ENCODE measurements at regions not wholly inside any gene's neighbourhood (a gene's known extent, or its start where the extent isn't known, plus 50 kb on each side); places are given as distances from the start of the nearest gene placed in this dataset.

DNA sequence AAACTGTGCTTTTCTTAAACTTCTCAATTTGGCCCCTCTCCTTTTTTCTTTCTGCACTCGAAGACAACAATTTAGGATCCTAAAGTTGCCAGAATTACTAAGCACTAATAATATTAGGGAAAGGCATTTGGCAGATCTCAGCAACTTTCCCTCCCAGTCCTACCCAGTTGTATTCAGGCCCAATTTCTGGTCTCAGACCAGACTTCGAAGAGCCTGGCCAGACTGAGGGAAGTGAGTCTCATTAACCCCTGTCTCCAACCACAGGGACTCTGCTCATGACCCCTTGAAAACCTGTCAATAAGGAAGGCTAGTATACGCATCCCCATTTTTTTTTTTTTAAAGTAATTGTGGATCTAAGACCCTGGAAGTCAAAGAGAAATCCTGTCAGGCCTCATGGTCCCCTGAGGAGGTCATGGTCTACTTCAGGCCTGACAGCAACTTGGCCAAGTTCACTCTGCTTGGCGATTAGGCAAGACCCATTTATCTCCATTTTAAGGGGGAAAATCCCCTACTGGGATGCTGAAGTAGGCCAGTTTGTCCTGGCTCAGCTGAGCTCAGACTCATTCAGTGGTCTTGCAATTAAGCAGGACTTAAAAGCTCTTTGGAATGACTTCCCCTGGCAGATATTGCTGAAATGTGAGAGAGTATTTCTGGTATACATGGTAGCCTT is 521.0 kb downstream of the FUT8 start:
- Histone ChIP-seq H3K4me3 (no peak overlapping the region), H3K27ac (no peak overlapping the region), H3K9me3 (no peaks in the 10 kb centered on the region), H3K27me3 (replicated peaks; ENCODE audit: insufficient read depth) (no peaks in the 10 kb centered on the region), H3K4me1 (replicated peaks) (no peaks in the 10 kb centered on the region), H3K36me3 (no peaks in the 10 kb centered on the region)
- WGBS: 72% methylated on average over 4 of the region's 4 CpGs
- DNase-seq (ENCODE audit: low spot score): no peak
- intact Hi-C loops (cut with DNase I): no loop called here
- TF ChIP-seq CTCF (IDR thresholded peaks at IDR 0.05): no peak
- no peak for TF ChIP-seq POLR2A (IDR thresholded peaks at IDR 0.05)
- no peak for TF ChIP-seq POLR2AphosphoS5 (IDR thresholded peaks at IDR 0.05)

- no peak overlapping the region for H3K4me3 ChIP-seq
- H3K36me3 ChIP-seq: no peaks in the 10 kb centered on the region
- no peaks in the 10 kb centered on the region for H3K4me1 ChIP-seq (replicated peaks)
- intact Hi-C loops (cut with DNase I): no loop called here
- 84% methylated on average over 5 of the region's 5 CpGs for WGBS
- H3K9me3 ChIP-seq: no peaks in the 10 kb centered on the region
- TF ChIP-seq POLR2AphosphoS5 (IDR thresholded peaks at IDR 0.05) (no peak), CTCF (IDR thresholded peaks at IDR 0.05) (no peak), POLR2A (IDR thresholded peaks at IDR 0.05) (no peak)
- no peaks in the 10 kb centered on the region for H3K27me3 ChIP-seq (replicated peaks; ENCODE audit: insufficient read depth)
- DNase-seq (ENCODE audit: low spot score): no peak
- no peak overlapping the region for H3K27ac ChIP-seq
Measured at GRCh38 chr14:65934070-65934435, 521.5 kb downstream of the FUT8 start.

DNA sequence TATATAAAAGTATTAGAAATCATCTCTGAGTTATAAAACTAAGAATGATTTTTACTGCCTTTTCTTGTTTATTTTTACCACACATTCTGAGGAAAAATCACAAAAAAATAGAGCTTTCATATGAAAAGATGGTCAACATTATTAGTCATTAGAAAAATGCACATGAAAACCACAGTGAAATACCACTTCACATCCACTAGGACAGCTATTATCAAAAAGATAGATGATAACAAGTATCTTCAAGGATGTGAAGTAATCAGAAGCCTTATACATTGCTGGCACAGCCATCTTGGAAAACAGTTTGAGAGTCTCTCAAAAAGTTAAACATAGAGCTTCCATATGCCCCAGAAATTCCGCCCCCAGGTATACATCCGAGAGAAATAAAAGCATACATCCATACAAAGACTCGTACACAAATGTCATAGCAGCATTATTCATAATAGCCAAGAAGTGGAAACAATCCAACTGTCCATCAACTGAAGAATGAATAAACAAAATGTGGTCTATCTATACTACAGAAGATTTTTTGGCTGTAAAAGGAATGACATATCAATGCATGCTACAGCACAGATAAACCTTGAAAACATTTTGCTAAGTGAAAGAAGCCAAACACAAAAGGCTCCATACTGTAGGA is 523.9 kb downstream of the FUT8 start:
- Histone ChIP-seq H3K4me3 (no peak overlapping the region), H3K36me3 (no peaks in the 10 kb centered on the region), H3K4me1 (replicated peaks) (no peaks in the 10 kb centered on the region), H3K27me3 (replicated peaks; ENCODE audit: insufficient read depth) (no peaks in the 10 kb centered on the region), H3K9me3 (no peaks in the 10 kb centered on the region), H3K27ac (no peak overlapping the region)
- no peak for DNase-seq (ENCODE audit: low spot score)
- TF ChIP-seq POLR2A (IDR thresholded peaks at IDR 0.05) (no peak), CTCF (IDR thresholded peaks at IDR 0.05) (no peak), POLR2AphosphoS5 (IDR thresholded peaks at IDR 0.05) (no peak)
- 73% methylated on average over 3 of the region's 3 CpGs for WGBS
- intact Hi-C loops (cut with DNase I): no loop called here

DNA sequence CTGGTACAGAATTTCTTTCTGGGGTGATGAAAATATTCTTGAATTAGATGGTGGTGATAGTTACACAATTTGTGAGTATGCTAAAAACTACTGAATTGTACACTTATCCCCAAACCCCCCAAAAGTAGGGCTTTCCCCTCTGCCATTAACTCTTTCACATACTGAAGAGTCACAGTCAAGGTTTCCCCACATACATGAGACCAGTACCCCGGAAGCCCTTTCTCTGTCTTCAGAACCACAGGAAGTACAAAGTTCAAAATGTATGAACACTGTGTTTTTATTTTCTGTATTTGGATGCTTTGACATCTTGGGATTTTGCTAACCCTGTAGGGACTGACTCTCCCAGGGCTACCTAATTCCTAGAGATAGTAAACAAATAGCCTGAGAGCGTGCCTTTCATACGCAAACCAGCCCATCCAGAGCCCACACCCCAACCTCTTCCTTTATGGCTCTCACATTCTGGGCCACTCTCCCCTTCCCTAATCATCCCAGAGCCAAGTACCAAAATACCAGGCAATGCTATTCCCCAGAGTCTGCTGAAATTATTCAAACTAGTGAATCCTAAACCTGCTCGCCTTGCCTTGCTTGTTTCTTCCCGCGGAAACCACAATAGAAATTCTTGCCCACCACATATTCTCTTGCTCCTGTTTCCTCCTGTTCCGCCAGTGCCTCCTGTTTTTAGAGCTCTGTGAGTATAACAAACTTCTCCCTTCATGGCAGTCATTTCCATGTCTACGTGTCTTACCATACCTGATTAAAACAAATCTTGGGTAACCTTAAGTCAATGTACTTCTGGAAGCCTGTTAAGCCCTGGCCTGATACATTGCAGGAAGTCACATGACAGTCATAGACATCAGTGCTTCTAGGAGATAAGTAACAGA is 524.8 kb downstream of the FUT8 start:
- Histone ChIP-seq H3K4me1 (replicated peaks) (no peaks in the 10 kb centered on the region), H3K36me3 (no peaks in the 10 kb centered on the region), H3K9me3 (no peaks in the 10 kb centered on the region), H3K27ac (no peak overlapping the region), H3K27me3 (replicated peaks; ENCODE audit: insufficient read depth) (no peaks in the 10 kb centered on the region), H3K4me3 (no peak overlapping the region)
- 88% methylated on average over 8 of the region's 8 CpGs for WGBS
- TF ChIP-seq POLR2AphosphoS5 (IDR thresholded peaks at IDR 0.05) (no peak), CTCF (IDR thresholded peaks at IDR 0.05) (no peak), POLR2A (IDR thresholded peaks at IDR 0.05) (no peak)
- DNase-seq (ENCODE audit: low spot score): no peak
- intact Hi-C loops (cut with DNase I): no loop called here
